ENCODE measurements at regions not wholly inside any gene's neighbourhood (a gene's known extent, or its start where the extent isn't known, plus 50 kb on each side); places are given as distances from the start of the nearest gene placed in this dataset.
"Not testable (repeated sequence)": the region's sequence is repeated elsewhere in the genome, so short reads cannot be mapped to it uniquely, and the experiment has no call there.

DNA sequence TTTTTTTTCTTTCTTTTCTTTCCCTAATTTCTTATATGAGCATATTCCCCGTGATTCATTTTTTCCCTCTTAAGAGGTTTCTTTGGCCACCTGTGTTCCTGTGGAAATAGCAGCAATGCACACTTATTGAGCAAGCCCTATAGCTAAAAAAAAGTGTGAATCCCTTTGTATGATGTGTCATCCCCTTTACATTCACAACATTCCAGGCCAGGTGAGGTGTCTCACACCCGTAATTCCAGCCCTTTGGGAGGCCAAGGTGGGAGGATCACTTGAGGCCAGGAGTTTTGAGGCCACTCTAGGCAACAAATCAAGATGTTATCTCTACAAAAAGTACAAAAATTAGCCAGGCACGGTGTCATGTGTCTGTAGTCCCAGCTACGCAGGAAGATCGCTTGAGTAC is 700.4 kb upstream of the TBX3 start:
- no peak for DNase-seq

DNA sequence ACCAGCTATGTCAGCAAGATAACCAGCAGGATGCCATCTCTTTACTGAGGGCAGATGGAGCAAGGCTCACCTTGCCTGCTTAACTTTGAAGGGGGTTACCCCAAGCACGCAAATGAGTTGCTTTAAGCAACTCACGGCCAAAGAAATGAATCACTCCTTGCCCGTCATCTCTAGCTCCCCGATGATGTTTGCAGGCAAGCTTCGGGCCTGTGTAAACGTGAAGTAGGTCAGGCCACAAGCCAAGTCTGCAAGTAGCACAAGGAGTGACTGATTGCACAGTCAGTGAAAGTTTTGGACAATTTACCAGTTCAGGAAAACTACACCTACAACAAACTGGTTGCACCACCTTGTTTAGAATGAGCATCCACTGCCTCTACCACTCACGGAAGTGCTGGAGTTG is 699.7 kb upstream of the TBX3 start:
- no peak for DNase-seq

DNA sequence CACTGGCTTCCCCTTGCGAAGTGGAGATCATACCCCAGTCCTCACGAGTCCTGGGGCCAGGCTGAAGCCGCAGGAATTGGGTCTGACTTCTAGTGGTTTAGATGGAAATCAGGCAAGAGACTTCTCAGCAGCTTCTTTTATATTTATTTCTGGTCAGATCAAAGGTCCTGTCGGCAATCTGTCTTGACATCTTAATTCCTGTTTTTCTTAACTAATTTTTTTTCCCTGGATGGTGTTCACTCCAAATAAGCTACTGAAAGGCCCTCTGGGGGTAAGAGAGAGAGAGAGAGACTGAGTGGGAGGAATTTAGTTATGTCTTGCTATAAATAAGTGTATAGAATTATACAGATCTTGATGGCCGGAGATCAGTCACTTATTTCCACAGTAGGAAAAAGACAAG is 698.7 kb upstream of the TBX3 start:
- DNase-seq: no peak

DNA sequence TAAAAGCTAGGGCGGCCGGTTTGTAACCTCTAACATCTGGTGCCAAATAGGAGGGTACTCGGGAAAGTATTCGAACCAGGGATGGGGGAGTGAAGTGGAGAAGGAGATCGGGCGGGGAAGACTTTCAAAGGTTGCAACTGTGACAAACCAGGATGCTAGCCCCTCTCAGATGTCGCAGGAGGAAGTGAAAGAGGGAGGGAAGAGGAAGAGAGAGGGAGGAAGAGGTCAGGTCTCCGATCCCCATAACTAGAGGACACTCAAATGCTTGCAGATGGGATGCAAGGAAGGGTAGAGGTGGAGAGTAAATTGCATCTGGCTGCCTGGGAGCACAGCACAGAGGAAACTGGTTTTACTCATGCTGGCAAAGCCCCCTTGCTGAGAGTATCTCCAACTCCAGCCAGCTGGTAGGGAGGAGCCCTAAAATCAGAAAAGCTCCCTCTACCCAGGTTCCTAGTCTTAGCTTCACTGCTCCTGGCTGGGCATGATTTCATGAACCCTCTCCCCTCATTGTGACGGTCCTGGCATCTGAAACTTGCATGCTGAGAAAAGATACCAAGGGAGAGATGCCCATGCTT is 696.7 kb upstream of the TBX3 start:
- no peak for DNase-seq

DNA sequence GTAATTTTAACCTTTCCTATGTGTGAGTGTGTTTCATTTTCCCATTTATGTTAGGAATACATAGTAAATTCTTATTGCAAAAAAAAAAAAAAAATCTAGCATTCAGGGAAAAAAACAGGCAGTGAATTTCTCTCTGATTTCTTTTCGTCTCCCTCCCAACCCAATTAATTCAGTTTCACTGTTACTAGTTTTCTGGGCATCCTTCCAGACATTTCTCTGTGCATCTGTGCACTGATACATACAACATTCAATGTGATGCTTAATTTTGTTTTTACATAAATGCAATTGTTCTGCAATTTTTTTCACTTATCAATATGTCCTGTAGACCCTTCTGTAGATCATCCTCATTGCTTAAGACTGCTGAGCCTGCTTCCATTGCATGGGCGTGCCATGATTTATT is 694.3 kb upstream of the TBX3 start:
- no peak for DNase-seq

DNA sequence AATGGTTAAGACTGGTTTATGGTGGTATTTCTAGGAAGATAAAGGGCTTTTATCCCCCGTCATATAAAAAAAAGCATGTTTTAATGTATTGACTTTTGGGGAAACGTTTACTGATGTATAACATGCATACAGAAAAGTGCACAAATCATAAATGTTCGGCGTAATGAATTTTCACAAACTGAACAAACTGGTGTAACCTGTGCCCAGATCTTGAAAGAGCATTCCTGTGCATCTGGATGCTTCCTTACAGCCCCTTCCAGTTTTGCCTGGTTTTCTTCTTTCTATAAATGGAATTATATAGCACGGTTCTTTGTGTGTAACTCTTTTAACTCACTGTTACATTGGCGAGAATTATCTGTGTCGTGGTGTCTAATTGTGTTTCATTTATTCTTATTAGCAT is 693.8 kb upstream of the TBX3 start:
- no peak for DNase-seq

DNA sequence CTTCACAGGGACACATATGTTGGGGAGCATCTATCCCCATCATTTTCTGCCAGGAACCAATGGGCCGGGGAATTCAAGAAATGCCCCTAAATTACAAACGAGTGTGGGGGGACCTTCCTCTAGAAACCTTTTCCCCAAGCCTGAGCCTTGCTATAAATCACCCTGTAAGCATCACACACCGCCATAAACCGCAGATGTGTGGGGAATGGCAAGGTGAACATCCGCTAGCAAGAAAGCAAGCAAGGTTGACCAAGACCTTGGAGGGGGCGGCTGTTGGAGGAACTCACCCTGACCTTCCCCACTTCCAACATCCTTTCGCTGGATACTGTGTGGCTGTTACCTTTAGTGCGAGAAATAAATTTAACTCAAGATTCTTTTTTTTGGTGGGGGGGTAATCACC is 693.3 kb upstream of the TBX3 start:
- no peak for DNase-seq

DNA sequence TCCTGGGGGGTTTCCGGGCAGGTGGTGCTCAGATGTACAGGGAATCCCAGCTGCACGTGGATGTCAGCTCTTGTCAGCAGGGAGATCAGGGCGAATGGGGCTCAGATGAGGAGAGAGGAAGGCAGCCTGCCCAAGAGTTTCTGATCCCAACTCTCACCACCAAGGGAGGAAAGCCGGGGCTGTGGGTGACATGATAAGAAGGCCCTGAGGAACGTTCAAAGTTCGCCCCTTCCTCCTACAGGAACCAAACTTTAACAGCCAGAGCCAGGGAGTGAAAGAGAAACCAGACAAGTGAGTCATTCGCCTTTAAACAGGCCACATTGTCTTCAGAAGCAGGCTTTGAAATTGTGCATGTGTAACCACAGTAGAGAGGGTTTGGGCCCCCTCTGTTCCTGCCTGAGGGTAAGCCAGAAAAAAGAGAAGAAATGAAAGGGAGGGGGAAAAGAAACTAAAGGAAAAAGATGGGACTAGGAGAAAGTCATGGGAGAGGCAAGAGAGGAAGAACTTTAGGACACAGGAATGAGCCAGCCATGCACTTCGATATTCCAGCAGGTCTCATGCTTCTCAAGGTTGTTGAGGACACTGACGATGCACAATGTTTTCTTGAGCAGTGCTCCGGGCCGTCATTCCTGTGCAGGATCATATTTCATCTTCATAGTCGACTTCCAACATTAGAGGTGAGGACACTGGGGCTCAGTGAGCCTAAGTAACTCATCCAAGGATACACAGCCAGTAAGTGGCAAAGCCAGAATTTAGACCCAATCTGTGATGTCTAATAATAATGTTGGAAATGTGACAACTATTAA is 691.4 kb upstream of the TBX3 start:
- DNase-seq: no peak

DNA sequence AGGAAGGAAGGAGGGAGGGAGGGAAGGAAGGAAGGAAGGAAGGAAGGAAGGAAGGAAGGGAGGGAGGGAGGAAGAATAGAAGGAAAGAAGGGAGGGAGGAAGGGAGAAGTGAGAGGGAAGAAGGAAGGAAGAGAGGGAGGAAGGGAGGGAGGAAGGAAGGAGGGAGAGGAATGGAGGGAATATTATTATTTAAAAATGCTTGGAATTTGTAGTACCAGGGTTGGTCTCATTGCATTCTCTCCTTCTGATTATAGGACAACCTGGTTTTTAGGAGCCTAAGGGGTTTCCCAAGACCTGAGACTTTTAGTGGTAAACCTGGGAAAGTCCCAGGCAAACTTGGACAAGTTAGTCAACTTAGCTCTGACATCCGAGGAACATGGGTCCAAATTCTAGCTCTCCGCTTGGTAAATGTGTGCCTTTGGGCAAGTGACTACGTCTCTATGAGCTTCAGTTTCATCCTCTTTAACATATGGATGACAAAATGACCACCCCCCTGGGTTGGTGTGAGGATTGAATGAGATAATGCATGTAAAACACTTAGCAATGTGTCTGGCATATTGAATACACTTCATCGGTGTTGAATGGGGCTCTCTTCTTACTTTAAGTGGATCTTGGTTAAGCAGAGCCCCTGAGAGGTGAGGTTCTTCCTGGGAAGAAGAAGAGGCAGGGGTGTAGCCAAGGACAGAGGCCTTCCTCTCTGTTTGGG is 690.7 kb upstream of the TBX3 start:
- DNase-seq: no peak

DNA sequence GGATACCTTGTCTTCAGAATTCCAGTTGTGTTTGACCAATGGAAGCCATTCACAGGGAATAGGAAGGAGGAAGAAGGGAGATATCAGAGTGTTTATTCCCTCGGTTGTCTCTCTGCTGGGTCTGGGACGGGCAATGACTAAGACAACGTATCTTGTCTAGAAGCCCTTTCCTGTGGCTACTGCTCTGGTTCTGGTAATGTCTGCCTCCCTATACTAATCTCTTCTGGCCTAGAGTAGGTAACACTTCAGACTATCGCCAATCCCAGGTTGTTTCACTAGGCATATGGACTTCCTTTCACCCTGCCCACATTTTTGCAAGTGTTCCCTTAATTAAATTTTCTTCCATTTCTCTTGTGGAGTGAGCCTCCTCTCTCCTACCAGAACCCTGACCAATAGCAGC is 687.7 kb upstream of the TBX3 start:
- DNase-seq: no peak

DNA sequence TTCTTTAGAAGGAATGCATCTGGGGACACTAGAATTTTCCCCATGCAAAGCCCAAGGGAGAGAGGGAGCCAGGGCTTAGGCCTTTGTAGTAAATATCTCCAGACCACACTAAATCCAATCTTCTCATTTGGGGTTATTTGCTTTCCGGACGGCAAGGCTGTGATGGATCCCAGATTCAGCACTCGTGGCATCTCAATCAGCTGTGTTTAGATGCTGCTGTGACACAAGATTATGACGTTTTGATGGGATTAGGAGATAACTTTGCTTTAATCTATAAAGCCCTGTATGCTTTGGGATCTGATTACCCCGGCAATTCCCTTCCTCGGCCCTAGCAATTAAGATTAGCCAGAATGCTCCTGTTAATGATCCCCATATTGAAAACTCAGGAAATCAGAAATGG is 686.7 kb upstream of the TBX3 start:
- DNase-seq: no peak

DNA sequence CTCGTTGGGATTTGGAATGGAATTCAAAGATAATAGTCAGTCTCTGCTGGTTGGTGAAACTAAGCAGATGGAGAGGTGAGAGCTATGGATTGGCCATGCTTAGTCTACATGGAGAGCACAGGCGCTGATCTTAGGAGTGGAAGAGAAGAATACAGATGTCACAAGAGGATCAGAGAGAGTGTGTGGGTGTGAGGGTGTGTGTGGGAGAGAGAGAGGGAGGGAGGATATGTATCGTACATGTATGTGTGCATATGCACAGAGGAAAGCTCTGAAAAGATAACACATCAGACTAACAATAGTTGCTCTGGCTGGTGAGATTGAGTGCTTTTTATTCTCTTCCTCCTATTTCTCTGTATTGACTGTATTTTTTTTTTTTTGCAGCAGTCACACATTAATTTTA is 686.2 kb upstream of the TBX3 start:
- no peak for DNase-seq

DNA sequence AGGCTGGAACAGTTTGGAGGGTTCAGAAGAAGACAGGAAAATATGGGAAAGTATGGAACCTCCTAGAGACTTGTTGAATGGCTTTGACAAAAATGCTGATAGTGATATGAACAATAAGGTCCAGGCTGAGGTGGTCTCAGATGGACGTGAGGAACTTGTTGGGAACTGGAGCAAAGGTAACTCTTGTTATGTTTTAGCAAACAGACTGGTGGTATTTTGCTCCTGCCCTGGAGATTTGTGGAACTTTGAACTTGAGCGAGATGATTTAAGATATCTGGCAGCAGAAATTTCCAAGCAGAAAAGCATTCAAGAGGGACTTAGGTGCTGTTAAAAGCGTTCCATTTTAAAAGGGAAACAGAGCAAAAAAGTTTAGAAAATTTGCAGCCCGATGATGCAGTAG is 682.3 kb upstream of the TBX3 start:
- not testable (repeated sequence) for DNase-seq

DNA sequence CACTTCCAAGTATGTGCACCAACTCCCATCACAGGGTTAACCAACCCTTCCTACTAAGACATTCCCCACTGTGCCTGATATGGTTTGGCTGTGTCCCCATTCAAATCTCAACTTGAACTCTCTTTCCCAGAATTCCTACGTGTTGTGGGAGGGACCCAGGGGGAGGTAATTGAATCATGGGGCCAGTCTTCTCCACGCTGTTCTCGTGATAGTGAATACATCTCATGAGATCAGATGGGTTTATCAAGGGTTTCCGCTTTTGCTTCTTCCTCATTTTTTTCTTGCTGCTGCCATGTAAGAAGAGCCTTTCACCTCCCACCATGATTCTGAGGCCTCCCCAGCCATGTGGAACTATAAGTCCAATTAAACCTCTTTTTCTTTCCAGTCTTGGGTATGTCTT is 681.8 kb upstream of the TBX3 start:
- not testable (repeated sequence) for DNase-seq

DNA sequence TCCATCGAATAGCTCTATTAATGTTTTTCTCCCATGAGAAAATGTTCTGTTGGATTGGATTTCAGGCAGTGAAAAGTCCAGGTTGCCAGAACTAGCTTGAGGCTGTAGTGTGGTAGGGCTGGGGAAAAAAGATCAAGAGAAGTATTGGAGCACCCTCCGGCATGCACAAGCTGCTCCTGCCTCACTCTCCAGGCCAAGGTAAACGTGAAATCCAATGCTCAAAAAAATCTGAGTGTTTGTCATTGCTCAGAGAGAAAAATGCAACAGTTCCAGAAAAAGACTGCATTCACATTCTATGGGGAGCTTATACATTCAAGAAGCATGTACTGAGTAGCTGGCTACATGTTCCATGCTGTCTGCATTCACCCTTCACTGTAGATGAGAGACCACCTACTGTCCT is 680.9 kb upstream of the TBX3 start:
- no peak for DNase-seq

DNA sequence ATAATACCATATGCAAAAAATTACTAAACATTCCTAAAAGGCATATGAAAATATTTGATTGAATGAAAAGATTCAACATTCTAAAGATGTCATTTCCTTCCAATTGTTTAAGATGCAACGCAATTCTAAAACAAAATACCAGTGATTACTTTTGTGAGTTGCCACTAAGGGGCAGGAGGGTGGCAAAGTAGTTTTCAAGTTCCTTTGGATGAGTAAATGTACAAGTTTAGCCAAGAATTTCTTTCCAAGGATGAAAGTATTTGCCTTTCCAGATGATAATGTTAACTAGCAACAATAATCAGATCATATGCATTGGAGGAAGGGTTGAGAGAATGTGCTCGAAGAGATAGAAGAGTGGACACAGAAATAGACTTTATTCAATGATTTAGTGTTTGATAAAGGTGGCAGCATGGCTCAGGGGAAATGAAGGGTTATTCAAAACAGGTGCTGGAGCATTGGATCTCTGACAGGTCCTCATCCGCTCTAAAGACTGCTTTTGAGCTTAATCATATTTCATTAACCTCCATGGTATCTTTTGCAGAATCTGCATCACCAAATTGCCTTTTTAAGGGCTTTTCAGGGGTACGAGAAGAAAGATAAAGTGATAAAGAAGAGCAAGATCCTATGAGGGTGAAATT is 678.5 kb upstream of the TBX3 start:
- DNase-seq: no peak

DNA sequence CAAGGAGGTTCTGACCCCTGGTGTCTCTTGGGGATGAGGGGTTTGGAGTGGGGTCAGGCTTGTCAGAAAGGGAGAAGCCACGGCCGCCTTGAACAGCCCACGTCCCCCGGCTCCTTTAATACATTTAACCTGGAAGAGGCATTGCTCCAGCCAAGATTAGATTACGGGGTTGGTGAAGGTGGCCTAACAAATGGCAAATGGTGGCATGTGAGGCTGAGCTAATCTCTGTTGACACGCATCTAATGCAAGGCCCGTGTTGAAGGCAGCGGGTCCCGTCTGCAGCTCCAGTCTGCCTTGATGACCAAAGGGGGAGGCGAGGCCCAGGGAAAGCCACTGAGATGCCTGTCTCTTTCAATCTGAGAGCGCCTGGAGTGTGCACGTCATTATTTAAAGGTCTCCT is 673.7 kb upstream of the TBX3 start:
- DNase-seq: no peak

DNA sequence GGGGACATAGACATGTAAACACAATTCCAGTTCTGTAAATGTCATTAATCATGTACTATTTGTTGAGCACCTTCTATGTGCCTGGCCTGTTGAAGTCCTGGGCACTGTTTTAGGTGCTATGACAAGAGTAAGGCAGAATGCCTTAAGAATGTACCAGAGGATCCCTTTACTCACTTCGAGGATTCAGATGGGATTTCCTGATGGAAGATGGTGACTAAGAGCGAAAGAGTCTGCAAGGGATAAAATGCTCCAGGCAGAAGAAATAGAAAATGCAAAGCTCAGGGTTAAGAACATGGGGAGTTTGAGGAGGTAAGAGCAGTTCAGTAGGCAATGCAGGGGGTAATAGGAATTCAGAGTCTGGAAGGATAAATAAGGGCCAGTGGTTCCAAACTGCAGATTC is 671.3 kb upstream of the TBX3 start:
- DNase-seq: no peak

DNA sequence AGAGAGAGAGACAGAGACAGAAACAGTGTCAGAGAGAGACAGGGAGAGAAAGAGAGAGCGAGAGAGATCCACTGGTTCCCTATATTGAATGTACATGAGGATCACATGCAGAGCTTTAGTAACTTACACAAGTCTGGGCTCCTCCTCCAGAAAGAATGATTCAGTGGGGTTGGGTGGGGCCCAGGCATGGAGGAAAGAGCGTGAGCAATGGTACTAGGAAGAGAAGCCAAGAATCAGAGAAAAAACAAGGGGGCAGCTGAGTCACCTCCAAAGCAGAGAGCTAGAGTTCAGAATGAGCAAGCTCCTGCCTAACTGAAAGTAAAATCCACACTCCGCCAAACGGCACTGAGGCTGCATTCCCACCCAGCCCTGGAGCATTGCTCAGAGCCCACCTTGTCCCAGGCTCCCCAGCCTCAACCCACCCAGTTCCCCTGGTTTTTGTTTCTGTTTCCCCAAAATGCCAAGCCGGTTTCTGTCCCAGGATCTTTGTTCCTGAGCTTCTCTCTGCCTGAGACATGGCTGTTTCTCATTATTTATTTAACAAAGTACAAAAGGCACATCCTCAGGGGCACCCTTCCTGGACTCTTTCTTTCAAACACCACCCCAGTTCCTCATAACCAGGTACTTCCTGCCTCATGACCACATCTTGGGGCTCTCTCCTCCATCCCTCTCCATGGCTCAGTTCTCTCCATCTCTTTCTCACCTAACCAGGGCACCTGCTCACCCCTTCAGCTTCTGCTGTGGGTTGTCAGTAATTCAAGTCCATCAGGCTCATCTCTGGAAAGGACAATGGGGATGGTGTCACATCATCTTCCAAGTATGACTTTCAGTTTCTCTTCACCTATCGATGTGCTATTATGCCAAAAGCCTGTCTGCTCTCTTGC is 670.3 kb upstream of the TBX3 start:
- DNase-seq: no peak

DNA sequence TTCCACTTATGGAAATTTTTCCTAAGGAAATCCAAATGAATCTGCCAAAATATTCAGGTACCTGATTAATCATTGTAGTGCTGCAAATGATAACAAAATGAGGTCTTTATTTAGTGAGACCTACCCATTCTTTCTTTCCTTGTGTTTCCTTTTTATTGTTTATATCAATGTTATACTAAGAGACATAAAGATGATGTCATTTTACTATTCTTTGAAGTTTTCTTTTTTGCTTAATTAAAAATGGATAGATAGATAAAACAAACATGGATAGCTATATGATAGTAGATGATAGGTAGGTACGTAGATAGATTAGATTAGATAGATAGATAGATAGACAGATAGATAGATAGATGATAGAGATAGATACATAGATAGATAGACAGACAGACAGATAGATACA is 669.5 kb upstream of the TBX3 start:
- no peak for DNase-seq

DNA sequence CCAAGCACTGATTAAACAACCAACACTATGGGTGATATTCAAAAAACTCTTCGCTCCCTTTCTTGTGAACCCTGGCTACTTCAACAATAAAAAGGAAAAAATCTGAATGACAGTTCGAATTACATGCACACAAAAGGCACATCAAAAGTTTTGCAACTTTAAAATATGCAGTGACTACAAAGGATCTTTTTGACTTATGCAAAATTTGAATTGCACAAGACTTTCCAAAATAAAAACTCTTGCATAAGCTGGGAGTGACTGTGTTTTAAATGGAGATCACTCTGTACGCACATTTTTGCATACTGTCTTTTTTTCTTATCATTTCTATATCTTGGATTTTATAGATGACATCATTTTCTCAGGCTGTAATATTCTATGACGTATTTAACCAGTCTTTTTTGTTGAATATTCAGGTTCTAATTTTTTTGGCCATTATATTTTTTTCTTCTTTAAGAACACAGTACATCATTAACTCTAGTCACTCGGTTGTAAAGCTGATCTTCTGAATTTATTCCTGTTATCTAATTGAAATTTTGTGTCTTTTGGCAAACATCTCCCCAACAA is 667.6 kb upstream of the TBX3 start:
- DNase-seq: no peak

DNA sequence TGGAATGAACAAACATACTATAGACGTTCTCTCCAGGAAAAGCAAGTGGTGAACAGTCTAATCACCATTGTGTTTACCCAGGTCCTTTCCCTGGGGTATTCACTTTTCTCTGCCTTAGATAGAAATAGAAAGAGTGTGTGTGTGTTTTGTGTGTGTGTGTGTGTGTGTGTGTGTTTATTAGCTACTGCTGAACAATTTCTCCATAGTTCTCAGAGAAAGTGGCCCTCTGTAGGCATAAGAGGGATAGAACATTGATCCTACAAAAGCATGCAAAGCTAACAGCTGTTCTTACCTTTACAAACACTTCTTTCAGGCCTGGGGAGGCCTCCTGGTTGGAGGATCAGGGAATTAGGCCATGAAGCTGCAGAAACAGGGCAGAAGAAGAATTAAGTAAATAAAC is 665.7 kb upstream of the TBX3 start:
- DNase-seq: no peak

DNA sequence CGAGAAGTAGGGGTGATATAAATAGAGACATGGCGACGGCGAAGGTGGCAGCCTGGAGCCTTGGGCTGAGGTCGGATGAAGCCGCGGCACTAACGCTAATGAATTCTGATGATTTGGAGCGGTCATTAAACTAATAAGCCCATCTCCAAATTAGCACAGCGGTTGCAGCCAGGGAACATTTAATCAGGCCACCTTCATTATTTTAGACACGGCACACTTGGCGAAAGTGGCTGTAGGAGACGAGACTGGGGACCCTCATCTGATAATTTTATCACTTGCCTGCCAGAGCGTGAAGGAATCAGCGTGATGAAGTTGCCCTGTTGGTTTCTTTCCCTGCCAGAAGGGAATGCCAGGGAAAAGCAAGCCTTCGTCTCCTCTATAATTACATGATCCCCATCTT is 664.3 kb upstream of the TBX3 start:
- DNase-seq: no peak

All from midbrain (tissue), 1 donor.